ENCODE measurements at regions not wholly inside any gene's neighbourhood (a gene's known extent, or its start where the extent isn't known, plus 50 kb on each side); places are given as distances from the start of the nearest gene placed in this dataset.

DNA sequence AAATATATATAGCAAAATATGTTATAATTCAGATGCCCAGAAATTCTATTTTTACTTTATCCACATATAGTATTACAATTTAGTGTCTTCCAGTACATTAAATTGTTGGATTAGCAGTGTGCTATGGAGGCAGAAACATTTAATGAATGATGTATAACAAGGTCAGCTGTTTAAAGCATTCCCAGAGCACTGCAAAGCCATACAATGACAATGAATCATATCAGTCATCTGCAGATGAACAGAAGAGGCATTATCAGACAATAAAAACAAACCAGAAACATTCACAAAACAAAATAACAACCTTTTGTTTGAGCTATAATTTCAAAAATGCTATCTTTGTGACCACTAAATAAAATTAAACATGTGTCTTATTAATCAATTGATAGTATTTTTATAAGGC, 524.2 kb downstream of the FAT4 start (continued):
- TF ChIP-seq SMC3 (IDR thresholded peaks at IDR 0.05; ENCODE audit: borderline replicate concordance, low read length) (no peak), MYC (IDR thresholded peaks at IDR 0.05; ENCODE audit: insufficient read depth, insufficient read length, insufficient replicate concordance, low read length, severe bottlenecking) (no peak)

DNA sequence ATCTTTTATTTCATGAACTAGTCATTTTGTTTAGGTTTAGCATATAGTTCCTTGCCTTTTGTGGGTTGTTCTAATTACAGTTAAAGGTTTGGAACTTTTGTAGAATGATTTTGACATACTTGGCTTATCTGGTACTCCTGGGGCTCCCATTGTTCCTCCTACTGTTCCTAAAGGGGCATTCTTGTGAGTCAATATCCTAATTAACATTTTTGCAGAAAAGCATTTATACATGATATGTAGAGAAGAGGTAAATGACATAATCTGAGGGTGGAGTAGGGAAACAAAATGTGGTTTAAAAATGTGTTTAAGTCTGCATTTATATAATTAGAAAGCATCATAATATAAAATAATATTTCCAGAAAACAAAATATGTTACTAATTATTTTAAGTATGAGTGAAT, 529.2 kb downstream of the FAT4 start:
- intact Hi-C loops (cut with micrococcal nuclease; ENCODE audit: unreplicated experiment) = no loop called here

DNA sequence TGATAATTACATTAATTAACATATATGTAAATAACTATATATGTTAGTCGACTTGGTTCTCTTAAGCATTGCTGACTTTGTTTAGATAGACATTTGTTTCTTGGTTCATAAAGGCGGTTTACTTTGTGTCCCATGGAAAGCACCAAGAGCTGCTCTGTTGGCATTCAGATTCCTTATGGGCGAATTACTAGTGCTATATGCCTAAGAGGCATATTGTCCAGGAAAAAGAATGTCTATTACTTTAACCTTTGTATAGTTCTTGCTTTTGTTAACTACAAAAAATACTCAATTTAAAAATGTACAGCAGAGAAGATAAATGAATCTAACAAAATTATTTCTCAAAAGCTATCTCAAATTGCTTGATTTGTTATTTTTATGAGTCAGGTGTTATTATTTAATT, 532.8 kb downstream of the FAT4 start:
- Histone ChIP-seq H3K9me3 (replicated peaks; ENCODE audit: control insufficient read depth, insufficient read depth, low read length) (no peaks in the 10 kb centered on the region), H3K4me1 (ENCODE audit: control insufficient read depth, insufficient read depth, low read length) (no peaks in the 10 kb centered on the region), H3K9ac (ENCODE audit: control insufficient read depth, insufficient read depth, low read length) (no peak overlapping the region), H3K79me2 (ENCODE audit: control insufficient read depth, insufficient read depth, low read length) (no peaks in the 10 kb centered on the region), H4K20me1 (ENCODE audit: control insufficient read depth, insufficient read depth) (no peaks in the 10 kb centered on the region), H3K4me3 (no peak overlapping the region), H3K27me3 (replicated peaks in 1 of 2; ENCODE audit: control insufficient read depth in 2 of 2, insufficient read depth in 2 of 2, low read length in 1 of 2) (no peaks in the 10 kb centered on the region; a peak in 1 of 4 replicates), H2AFZ (ENCODE audit: control insufficient read depth, low read depth, low read length) (no peak overlapping the region), H3K4me2 (ENCODE audit: control insufficient read depth, insufficient read depth) (no peak overlapping the region), H3K27ac (ENCODE audit: control insufficient read depth, insufficient read depth) (no peak overlapping the region), H3K36me3 (ENCODE audit: control insufficient read depth in 2 of 2, insufficient read depth in 2 of 2, low read length in 1 of 2) (no peaks in the 10 kb centered on the region)
- ChIA-PET POLR2A (no interaction called here), SMC1A (ENCODE audit: uncharacterized antibody, unreplicated experiment) (interaction anchor here (0.9 to 1.0 kb wide), 3 partner anchors 8 to 25 kb away, joined by 3 to 4 read pairs (median 4); no protein-coding TSS in a partner anchor), RAD21 (ENCODE audit: unreplicated experiment) (no interaction called here), CTCF (interaction anchor here (1.2 kb wide), 1 partner anchor 11 kb away, joined by 3 read pairs; no protein-coding TSS in a partner anchor)
- no peak for DNase-seq (ENCODE audit: low read depth, low spot score)
- FAIRE-seq = no peak
- no TSS peak for BruUV-seq (replicated peaks)
- no peak for ATAC-seq
- WGBS (ENCODE audit: insufficient coverage, insufficient replicate concordance, low lambda C conversion rate, missing lambda C conversion rate) = 0% methylated on average over 3 of the region's 3 CpGs
- intact Hi-C loops (cut with micrococcal nuclease; ENCODE audit: unreplicated experiment) = no loop called here
- in situ Hi-C loops (cut with MboI) = no loop called here
- no peak for TF ChIP-seq ZBED1 (IDR thresholded peaks at IDR 0.05; ENCODE audit: borderline replicate concordance)
- no peak for TF ChIP-seq ZBTB33 (IDR thresholded peaks at IDR 0.05)
- TF ChIP-seq, protein P1, sequence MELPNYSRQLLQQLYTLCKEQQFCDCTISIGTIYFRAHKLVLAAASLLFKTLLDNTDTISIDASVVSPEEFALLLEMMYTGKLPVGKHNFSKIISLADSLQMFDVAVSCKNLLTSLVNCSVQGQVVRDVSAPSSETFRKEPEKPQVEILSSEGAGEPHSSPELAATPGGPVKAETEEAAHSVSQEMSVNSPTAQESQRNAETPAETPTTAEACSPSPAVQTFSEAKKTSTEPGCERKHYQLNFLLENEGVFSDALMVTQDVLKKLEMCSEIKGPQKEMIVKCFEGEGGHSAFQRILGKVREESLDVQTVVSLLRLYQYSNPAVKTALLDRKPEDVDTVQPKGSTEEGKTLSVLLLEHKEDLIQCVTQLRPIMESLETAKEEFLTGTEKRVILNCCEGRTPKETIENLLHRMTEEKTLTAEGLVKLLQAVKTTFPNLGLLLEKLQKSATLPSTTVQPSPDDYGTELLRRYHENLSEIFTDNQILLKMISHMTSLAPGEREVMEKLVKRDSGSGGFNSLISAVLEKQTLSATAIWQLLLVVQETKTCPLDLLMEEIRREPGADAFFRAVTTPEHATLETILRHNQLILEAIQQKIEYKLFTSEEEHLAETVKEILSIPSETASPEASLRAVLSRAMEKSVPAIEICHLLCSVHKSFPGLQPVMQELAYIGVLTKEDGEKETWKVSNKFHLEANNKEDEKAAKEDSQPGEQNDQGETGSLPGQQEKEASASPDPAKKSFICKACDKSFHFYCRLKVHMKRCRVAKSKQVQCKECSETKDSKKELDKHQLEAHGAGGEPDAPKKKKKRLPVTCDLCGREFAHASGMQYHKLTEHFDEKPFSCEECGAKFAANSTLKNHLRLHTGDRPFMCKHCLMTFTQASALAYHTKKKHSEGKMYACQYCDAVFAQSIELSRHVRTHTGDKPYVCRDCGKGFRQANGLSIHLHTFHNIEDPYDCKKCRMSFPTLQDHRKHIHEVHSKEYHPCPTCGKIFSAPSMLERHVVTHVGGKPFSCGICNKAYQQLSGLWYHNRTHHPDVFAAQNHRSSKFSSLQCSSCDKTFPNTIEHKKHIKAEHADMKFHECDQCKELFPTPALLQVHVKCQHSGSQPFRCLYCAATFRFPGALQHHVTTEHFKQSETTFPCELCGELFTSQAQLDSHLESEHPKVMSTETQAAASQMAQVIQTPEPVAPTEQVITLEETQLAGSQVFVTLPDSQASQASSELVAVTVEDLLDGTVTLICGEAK (IDR thresholded peaks at IDR 0.05; ENCODE audit: borderline replicate concordance) = no peak
- no peak for TF ChIP-seq BRCA1 (IDR thresholded peaks at IDR 0.05; ENCODE audit: low read depth, low read length)
- TF ChIP-seq STAT1 (conservative IDR thresholded peaks at IDR 0.05) = no peak
- no peak for TF ChIP-seq CBX3 (IDR thresholded peaks at IDR 0.05; ENCODE audit: borderline replicate concordance, low read depth)
- TF ChIP-seq EP300 (IDR thresholded peaks at IDR 0.05; ENCODE audit: borderline replicate concordance in 1 of 2, control insufficient read depth in 1 of 2, low read depth in 2 of 2, low read length in 2 of 2) = no peak
- no peak for TF ChIP-seq ZSCAN29 (IDR thresholded peaks at IDR 0.05)

More for the DNA sequence above, 529.2 kb downstream of the FAT4 start:
- Histone ChIP-seq H2AFZ (ENCODE audit: control insufficient read depth, low read depth, low read length) (no peak overlapping the region), H4K20me1 (ENCODE audit: control insufficient read depth, insufficient read depth) (no peaks in the 10 kb centered on the region), H3K27me3 (replicated peaks in 1 of 2; ENCODE audit: control insufficient read depth in 2 of 2, insufficient read depth in 2 of 2, low read length in 1 of 2) (no peaks in the 10 kb centered on the region; a peak in 1 of 4 replicates), H3K4me1 (ENCODE audit: control insufficient read depth, insufficient read depth, low read length) (no peaks in the 10 kb centered on the region), H3K27ac (ENCODE audit: control insufficient read depth, insufficient read depth) (no peak overlapping the region), H3K9me3 (replicated peaks; ENCODE audit: control insufficient read depth, insufficient read depth, low read length) (no peaks in the 10 kb centered on the region), H3K36me3 (ENCODE audit: control insufficient read depth in 2 of 2, insufficient read depth in 2 of 2, low read length in 1 of 2) (no peaks in the 10 kb centered on the region), H3K79me2 (ENCODE audit: control insufficient read depth, insufficient read depth, low read length) (no peaks in the 10 kb centered on the region), H3K4me2 (ENCODE audit: control insufficient read depth, insufficient read depth) (no peak overlapping the region), H3K9ac (ENCODE audit: control insufficient read depth, insufficient read depth, low read length) (no peak overlapping the region), H3K4me3 (no peak overlapping the region)
- ATAC-seq (no peak), DNase-seq (ENCODE audit: low read depth, low spot score) (no peak), FAIRE-seq (no peak)
- CTCF ChIA-PET = no interaction called here
- SMC1A ChIA-PET (ENCODE audit: uncharacterized antibody, unreplicated experiment) = no interaction called here
- RAD21 ChIA-PET (ENCODE audit: unreplicated experiment) = no interaction called here
- in situ Hi-C loops (cut with MboI) = no loop called here
- TF ChIP-seq STAT3 (IDR thresholded peaks at IDR 0.05; ENCODE audit: low read depth, low read length) = no peak
- BruUV-seq (replicated peaks) = no TSS peak
- POLR2A ChIA-PET = no interaction called here
